ENCODE measurements at regions not wholly inside any gene's neighbourhood (a gene's known extent, or its start where the extent isn't known, plus 50 kb on each side); places are given as distances from the start of the nearest gene placed in this dataset.

GRCh38 chr14:101475456-101476257, 85.6 kb upstream of the DIO3 start:
- ChIA-PET POLR2A (no interaction called here), CTCF (ENCODE audit: unreplicated experiment) (interaction anchor here (0.5 kb wide), 1 partner anchor 37 kb away, joined by 4 read pairs; no protein-coding TSS in a partner anchor)
- H3K9me3 ChIP-seq (ENCODE audit: low read length) = no peaks in the 10 kb centered on the region
- no peaks in the 10 kb centered on the region for H3K4me1 ChIP-seq (ENCODE audit: insufficient read depth, low read length, poor library complexity, severe bottlenecking)
- no peaks in the 10 kb centered on the region for H4K20me1 ChIP-seq (ENCODE audit: insufficient read depth, low read length)
- H3K27ac ChIP-seq (ENCODE audit: low read depth, low read length, poor library complexity, severe bottlenecking) = no peak overlapping the region
- no peaks in the 10 kb centered on the region for H3K79me2 ChIP-seq (ENCODE audit: insufficient read depth, low read depth, low read length)
- intact Hi-C loops (cut with micrococcal nuclease; ENCODE audit: unreplicated experiment) = no loop called here
- H2AFZ ChIP-seq (ENCODE audit: low read length) = no peak overlapping the region
- no peak for TF ChIP-seq EZH2phosphoT487 (IDR thresholded peaks at IDR 0.05; ENCODE audit: borderline replicate concordance, low read depth, low read length)
- no peak for TF ChIP-seq CTCF (conservative IDR thresholded peaks at IDR 0.05; ENCODE audit: low read length)
- no peaks in the 10 kb centered on the region for H3K36me3 ChIP-seq (ENCODE audit: insufficient read depth, low read length)
- BruUV-seq (replicated peaks) = no TSS peak
- no peaks in the 10 kb centered on the region for H3K9me2 ChIP-seq (ENCODE audit: insufficient read depth, low read length)
- H3K4me2 ChIP-seq (ENCODE audit: low read length) = no peak overlapping the region
- no peak overlapping the region for H3K4me3 ChIP-seq (ENCODE audit: low read depth, low read length, poor library complexity, severe bottlenecking)
- no peak for DNase-seq (ENCODE audit: low spot score)

- TF ChIP-seq EZH2phosphoT487 (IDR thresholded peaks at IDR 0.05; ENCODE audit: borderline replicate concordance, low read depth, low read length) = no peak
- TF ChIP-seq CTCF (conservative IDR thresholded peaks at IDR 0.05; ENCODE audit: low read length) = no peak
- Histone ChIP-seq H2AFZ (ENCODE audit: low read length) (no peak overlapping the region), H3K27ac (ENCODE audit: low read depth, low read length, poor library complexity, severe bottlenecking) (no peak overlapping the region), H3K79me2 (ENCODE audit: insufficient read depth, low read depth, low read length) (no peaks in the 10 kb centered on the region), H3K4me2 (ENCODE audit: low read length) (no peak overlapping the region), H4K20me1 (ENCODE audit: insufficient read depth, low read length) (no peaks in the 10 kb centered on the region), H3K4me1 (ENCODE audit: insufficient read depth, low read length, poor library complexity, severe bottlenecking) (no peaks in the 10 kb centered on the region), H3K36me3 (ENCODE audit: insufficient read depth, low read length) (no peaks in the 10 kb centered on the region), H3K9me2 (ENCODE audit: insufficient read depth, low read length) (no peaks in the 10 kb centered on the region), H3K9me3 (ENCODE audit: low read length) (no peaks in the 10 kb centered on the region), H3K4me3 (ENCODE audit: low read depth, low read length, poor library complexity, severe bottlenecking) (no peak overlapping the region)
- CTCF ChIA-PET (ENCODE audit: unreplicated experiment) = interaction anchor here (0.5 kb wide), 1 partner anchor 36 kb away, joined by 4 read pairs; no protein-coding TSS in a partner anchor
- no peak for DNase-seq (ENCODE audit: low spot score)
- POLR2A ChIA-PET = no interaction called here
- BruUV-seq (replicated peaks) = no TSS peak
- intact Hi-C loops (cut with micrococcal nuclease; ENCODE audit: unreplicated experiment) = no loop called here
Measured at GRCh38 chr14:101476258-101476915, 84.9 kb upstream of the DIO3 start.

Measured in OCI-LY7 (cell line).